GM12878 (cell line): ENCODE measurements at regions not wholly inside any gene's neighbourhood (a gene's known extent, or its start where the extent isn't known, plus 50 kb on each side); places are given as distances from the start of the nearest gene placed in this dataset.

ENCODE experiments used
- ATAC-seq: fragments of 200-7000 bp; cut with Tn5 transposase; 3 replicates; pipeline ENCODE4 v1.9.1; 2020; ENCODE audit warnings: mild to moderate bottlenecking, moderate library complexity
- BruUV-seq: library from RNA; stranded (reverse); fragments of 400-500 nt; replicated peaks from 2 replicates; lab custom pipeline; 2021; lab: Mats Ljungman, UMichigan
- CTCF ChIA-PET: fragments of 300-600 bp; sonication (Branson Sonifier 250); formaldehyde crosslinking; extraction: SDS; loops from one replicate; lab custom pipeline; 2021; ENCODE audit warnings: inconsistent platforms; lab: Yijun Ruan, JAX
- POLR2A ChIA-PET: fragments of 350-600 bp; formaldehyde crosslinking; extraction: SDS; loops from one replicate; lab custom pipeline; 2021; ENCODE audit warnings: inconsistent platforms; lab: Charles Lee
- RAD21 ChIA-PET: fragments of 300-600 bp; sonication (Branson Sonifier 250); formaldehyde crosslinking; loops from one replicate; lab custom pipeline; 2023; ENCODE audit warnings: antibody characterized with exemption; ENCODE audit not compliant: unreplicated experiment; lab: Charles Lee
- SMC1A ChIA-PET: fragments of 300-600 bp; sonication (Branson Sonifier 250); formaldehyde crosslinking; loops from one replicate; lab custom pipeline; 2023; ENCODE audit not compliant: unreplicated experiment, uncharacterized antibody; lab: Charles Lee
- DNase-seq: peaks from one replicate; pipeline ENCODE4 v3.0.0-alpha.2; 2011; ENCODE audit warnings: low read depth, low spot score
- FAIRE-seq: peaks from 3 replicates; lab custom pipeline; 2011; peaks lifted over from hg19 to GRCh38; lab: Jason Lieb, UNC
- H2AFZ ChIP-seq: 2 replicates; pipeline ENCODE4 v1.6.0; 2011; ENCODE audit warnings: low read depth, low read length, control low read depth; ENCODE audit not compliant: control insufficient read depth
- H3K27ac ChIP-seq: 2 replicates; pipeline ENCODE4 v1.5.1; 2011; ENCODE audit warnings: control low read depth; ENCODE audit not compliant: control insufficient read depth, insufficient read depth
- H3K27me3 ChIP-seq, 2 experiments: replicated peaks in 1 of 2; 2 replicates each; pipeline versions ENCODE4 v1.6.0 to v1.6.1; 2011; ENCODE audit warnings: low read length in 1 of 2; ENCODE audit not compliant: control insufficient read depth in 2 of 2, insufficient read depth in 2 of 2
- H3K36me3 ChIP-seq, 2 experiments: 2 replicates each; pipeline ENCODE4 v1.5.1; 2011; ENCODE audit warnings: low read length in 1 of 2; ENCODE audit not compliant: control insufficient read depth in 2 of 2, insufficient read depth in 2 of 2
- H3K4me1 ChIP-seq: 2 replicates; pipeline ENCODE4 v1.6.1; 2011; ENCODE audit warnings: mild to moderate bottlenecking, low read length, moderate library complexity, mixed read lengths; ENCODE audit not compliant: control insufficient read depth, insufficient read depth
- H3K4me2 ChIP-seq: 2 replicates; pipeline ENCODE4 v1.6.0; 2011; ENCODE audit warnings: control low read depth; ENCODE audit not compliant: control insufficient read depth, insufficient read depth
- H3K4me3 ChIP-seq: fragments of 200-600 bp; sonication (generic); 2 replicates; pipeline ENCODE4 v1.5.1; 2016
- H3K79me2 ChIP-seq: 2 replicates; pipeline ENCODE4 v1.6.0; 2011; ENCODE audit warnings: low read length; ENCODE audit not compliant: control insufficient read depth, insufficient read depth
- H3K9ac ChIP-seq: 2 replicates; pipeline ENCODE4 v1.8.0; 2011; ENCODE audit warnings: low read length, control low read depth, mixed read lengths; ENCODE audit not compliant: control insufficient read depth, insufficient read depth
- H3K9me3 ChIP-seq: replicated peaks from 3 replicates; pipeline ENCODE4 v1.5.1; 2011; ENCODE audit warnings: mild to moderate bottlenecking, low read length; ENCODE audit not compliant: control insufficient read depth, insufficient read depth
- H4K20me1 ChIP-seq: 2 replicates; pipeline ENCODE4 v1.6.0; 2011; ENCODE audit not compliant: control insufficient read depth, insufficient read depth
- E2F4 ChIP-seq: IDR thresholded peaks from 2 replicates; pipeline ENCODE4 v1.6.1; 2012; ENCODE audit warnings: low read depth, low read length, improper control_type of control experiment
- HDGF ChIP-seq: fragments of 450-650 bp; IDR thresholded peaks from 2 replicates; pipeline ENCODE4 v1.6.1; 2016; ENCODE audit warnings: antibody characterized with exemption
- HSF1 ChIP-seq: fragments of 150-350 bp; IDR thresholded peaks from 2 replicates; pipeline ENCODE4 v1.6.1; 2014; ENCODE audit warnings: mild to moderate bottlenecking, low read depth, low read length
- MEF2B ChIP-seq: fragments of 450-650 bp; IDR thresholded peaks from 2 replicates; pipeline ENCODE4 v1.6.1; 2018; ENCODE audit warnings: mild to moderate bottlenecking, moderate library complexity; ENCODE audit not compliant: partially characterized antibody, poor library complexity, severe bottlenecking
- MTA3 ChIP-seq: IDR thresholded peaks from 2 replicates; pipeline ENCODE4 v1.6.1; 2012; ENCODE audit warnings: low read length, inconsistent platforms, borderline replicate concordance
- MYB ChIP-seq: fragments of 150-350 bp; IDR thresholded peaks from 2 replicates; pipeline ENCODE4 v1.6.1; 2014; ENCODE audit warnings: mild to moderate bottlenecking, low read depth, low read length, borderline replicate concordance
- NFIC ChIP-seq: IDR thresholded peaks from 2 replicates; pipeline ENCODE4 v1.6.1; 2012; ENCODE audit warnings: low read depth, mild to moderate bottlenecking, inconsistent platforms, low read length, moderate library complexity
- PAX8 ChIP-seq: fragments of 450-650 bp; IDR thresholded peaks from 2 replicates; pipeline ENCODE4 v1.6.1; 2017; ENCODE audit warnings: mild to moderate bottlenecking, moderate library complexity
- SMAD1 ChIP-seq: fragments of 450-650 bp; IDR thresholded peaks from 2 replicates; pipeline ENCODE4 v1.6.1; 2018; ENCODE audit warnings: mild to moderate bottlenecking, low read depth; ENCODE audit not compliant: partially characterized antibody
- SMC3 ChIP-seq: IDR thresholded peaks from 2 replicates; pipeline ENCODE4 v1.6.1; 2011; ENCODE audit warnings: low read length, improper control_type of control experiment, borderline replicate concordance
- SREBF1 ChIP-seq: IDR thresholded peaks from 2 replicates; pipeline ENCODE4 v1.6.1; 2012; ENCODE audit warnings: mild to moderate bottlenecking, low read length
- ZNF384 ChIP-seq: IDR thresholded peaks from 2 replicates; pipeline ENCODE4 v1.6.1; 2012; ENCODE audit warnings: low read depth, mild to moderate bottlenecking, low read length, improper control_type of control experiment, borderline replicate concordance
- WGBS: methylation state at CpG from one replicate; pipeline ENCODE4 v1.1.6; 2016; ENCODE audit warnings: low lambda C conversion rate; ENCODE audit not compliant: insufficient replicate concordance, insufficient coverage; ENCODE audit errors: missing lambda C conversion rate; 5-methylcytosine and 5-hydroxymethylcytosine counted together
- in situ Hi-C: fragments of 300-500 bp; cut with MboI; formaldehyde crosslinking; loops from 9 replicates; pipeline ENCODE4 v1.14.3; 2018; ENCODE audit warnings: mixed read lengths
- intact Hi-C: fragments of 100-400 bp; cut with micrococcal nuclease; formaldehyde crosslinking; loops from one replicate; pipeline ENCODE4 v1.14.2; 2022; ENCODE audit not compliant: unreplicated experiment
- TF ChIP-seq, protein P1 (sequence below): IDR thresholded peaks from 2 replicates; pipeline ENCODE4 v1.6.1; 2012; ENCODE audit warnings: improper control_type of control experiment, low read depth, low read length; ENCODE audit not compliant: insufficient replicate concordance

DNA sequence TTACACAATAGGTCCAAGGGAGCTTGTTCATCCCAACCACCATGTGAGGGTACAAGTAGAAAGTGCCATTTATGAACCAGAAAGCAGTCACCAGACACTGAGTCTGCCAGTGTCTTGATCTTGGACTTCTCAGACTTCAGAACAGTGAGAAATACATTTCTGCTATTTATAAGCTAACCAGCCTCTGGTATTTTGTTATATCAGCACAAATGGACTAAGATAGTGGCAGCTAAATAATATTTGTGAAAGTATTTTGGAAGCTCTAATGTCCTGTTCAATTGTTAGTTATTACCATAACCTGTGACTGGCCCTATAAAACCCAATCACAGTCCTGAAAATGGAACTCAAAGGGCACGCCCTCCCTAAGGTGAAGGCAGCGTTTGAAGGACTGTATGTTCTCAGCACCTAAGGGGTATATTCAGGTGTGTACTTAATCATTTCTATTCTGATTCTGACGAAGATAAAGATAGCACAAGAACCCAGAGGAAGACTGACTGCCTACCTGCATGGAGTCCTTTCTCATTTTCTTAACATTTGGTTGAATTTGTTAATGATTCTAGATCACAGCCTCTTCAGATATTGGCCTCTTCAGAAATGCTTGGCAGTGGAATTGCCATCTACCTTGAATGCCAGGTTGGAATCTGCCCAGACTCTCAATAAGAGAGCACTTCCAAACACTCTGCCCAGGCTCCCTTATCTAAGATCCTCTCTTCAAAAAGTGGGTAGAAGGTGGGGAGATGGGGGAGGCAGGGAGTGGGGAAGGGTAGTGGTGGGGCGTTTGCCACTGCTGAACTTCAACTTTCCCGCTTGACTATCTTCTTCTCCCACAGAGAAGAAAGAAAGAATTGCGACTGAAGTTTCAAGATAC lies 104.0 kb upstream of the PPP2R5A start (continued):
- TF ChIP-seq HSF1, result no peak
- TF ChIP-seq MYB, result no peak
- TF ChIP-seq NFIC, result no peak
- TF ChIP-seq SMAD1, result no peak
- no peak for TF ChIP-seq PAX8

DNA sequence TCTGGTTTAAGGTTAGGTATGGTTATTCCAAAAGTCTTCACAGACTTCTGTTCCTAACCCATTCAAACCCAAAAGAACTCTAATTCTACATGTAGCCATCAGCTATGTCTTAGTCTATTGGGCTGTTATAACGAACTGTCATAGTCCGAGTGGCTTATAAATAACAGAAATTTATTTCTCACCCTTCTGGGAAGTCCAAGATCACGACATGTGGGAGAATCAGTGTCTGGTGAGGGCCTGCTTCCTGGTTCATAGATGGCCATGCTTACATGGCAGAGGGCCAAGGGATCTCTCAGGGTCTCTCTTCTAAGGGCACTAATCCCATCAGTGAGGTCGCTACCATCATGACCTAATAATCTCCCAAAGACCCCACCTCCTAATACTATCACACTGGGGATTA lies 103.0 kb upstream of the PPP2R5A start:
- ATAC-seq, result no peak
- Histone ChIP-seq H3K9me3 (no peaks in the 10 kb centered on the region), H3K4me3 (no peak overlapping the region), H3K4me2 (no peak overlapping the region), H3K27me3 (no peaks in the 10 kb centered on the region), H3K36me3 (no peaks in the 10 kb centered on the region), H2AFZ (no peak overlapping the region), H3K79me2 (no peaks in the 10 kb centered on the region), H4K20me1 (no peaks in the 10 kb centered on the region), H3K27ac (no peak overlapping the region), H3K9ac (no peak overlapping the region), H3K4me1 (peaks cover 7% of the 10 kb centered on the region)
- intact Hi-C loops, result no loop called here
- DNase-seq, result no peak
- RAD21 ChIA-PET, result interaction anchor here (0.5 to 0.7 kb wide), 2 partner anchors 19 to 491 kb away, joined by 3 read pairs; no protein-coding TSS in a partner anchor
- in situ Hi-C loops, result no loop called here
- SMC1A ChIA-PET, result no interaction called here
- no peak for FAIRE-seq
- 59% methylated on average over 4 of the region's 4 CpGs for WGBS
- CTCF ChIA-PET, result no interaction called here
- no TSS peak for BruUV-seq
- no peak for TF ChIP-seq ZNF384
- no peak for TF ChIP-seq E2F4
- TF ChIP-seq NFIC, result no peak
- TF ChIP-seq MTA3, result no peak
- TF ChIP-seq HDGF, result no peak
- no peak for TF ChIP-seq SMC3
- no peak for TF ChIP-seq SREBF1
- TF ChIP-seq MEF2B, result no peak
- TF ChIP-seq, protein P1, sequence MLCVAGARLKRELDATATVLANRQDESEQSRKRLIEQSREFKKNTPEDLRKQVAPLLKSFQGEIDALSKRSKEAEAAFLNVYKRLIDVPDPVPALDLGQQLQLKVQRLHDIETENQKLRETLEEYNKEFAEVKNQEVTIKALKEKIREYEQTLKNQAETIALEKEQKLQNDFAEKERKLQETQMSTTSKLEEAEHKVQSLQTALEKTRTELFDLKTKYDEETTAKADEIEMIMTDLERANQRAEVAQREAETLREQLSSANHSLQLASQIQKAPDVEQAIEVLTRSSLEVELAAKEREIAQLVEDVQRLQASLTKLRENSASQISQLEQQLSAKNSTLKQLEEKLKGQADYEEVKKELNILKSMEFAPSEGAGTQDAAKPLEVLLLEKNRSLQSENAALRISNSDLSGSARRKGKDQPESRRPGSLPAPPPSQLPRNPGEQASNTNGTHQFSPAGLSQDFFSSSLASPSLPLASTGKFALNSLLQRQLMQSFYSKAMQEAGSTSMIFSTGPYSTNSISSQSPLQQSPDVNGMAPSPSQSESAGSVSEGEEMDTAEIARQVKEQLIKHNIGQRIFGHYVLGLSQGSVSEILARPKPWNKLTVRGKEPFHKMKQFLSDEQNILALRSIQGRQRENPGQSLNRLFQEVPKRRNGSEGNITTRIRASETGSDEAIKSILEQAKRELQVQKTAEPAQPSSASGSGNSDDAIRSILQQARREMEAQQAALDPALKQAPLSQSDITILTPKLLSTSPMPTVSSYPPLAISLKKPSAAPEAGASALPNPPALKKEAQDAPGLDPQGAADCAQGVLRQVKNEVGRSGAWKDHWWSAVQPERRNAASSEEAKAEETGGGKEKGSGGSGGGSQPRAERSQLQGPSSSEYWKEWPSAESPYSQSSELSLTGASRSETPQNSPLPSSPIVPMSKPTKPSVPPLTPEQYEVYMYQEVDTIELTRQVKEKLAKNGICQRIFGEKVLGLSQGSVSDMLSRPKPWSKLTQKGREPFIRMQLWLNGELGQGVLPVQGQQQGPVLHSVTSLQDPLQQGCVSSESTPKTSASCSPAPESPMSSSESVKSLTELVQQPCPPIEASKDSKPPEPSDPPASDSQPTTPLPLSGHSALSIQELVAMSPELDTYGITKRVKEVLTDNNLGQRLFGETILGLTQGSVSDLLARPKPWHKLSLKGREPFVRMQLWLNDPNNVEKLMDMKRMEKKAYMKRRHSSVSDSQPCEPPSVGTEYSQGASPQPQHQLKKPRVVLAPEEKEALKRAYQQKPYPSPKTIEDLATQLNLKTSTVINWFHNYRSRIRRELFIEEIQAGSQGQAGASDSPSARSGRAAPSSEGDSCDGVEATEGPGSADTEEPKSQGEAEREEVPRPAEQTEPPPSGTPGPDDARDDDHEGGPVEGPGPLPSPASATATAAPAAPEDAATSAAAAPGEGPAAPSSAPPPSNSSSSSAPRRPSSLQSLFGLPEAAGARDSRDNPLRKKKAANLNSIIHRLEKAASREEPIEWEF, result no peak
- POLR2A ChIA-PET, result no interaction called here
